NCI-H2107 (cell line): ENCODE measurements at regions not wholly inside any gene's neighbourhood (a gene's known extent, or its start where the extent isn't known, plus 50 kb on each side); places are given as distances from the start of the nearest gene placed in this dataset.

Experiments used
- DNase-seq: peaks from one replicate; lab custom pipeline; 2025; lab: John Stamatoyannopoulos, UW

GRCh38 chr6:87851674-87852299 lies 149.8 kb upstream of the AKIRIN2 start:
- DNase-seq: no peak

- no peak for DNase-seq
Observed at GRCh38 chr6:87848616-87849015, 146.6 kb upstream of the AKIRIN2 start.

GRCh38 chr6:87847830-87848210 lies 145.8 kb upstream of the AKIRIN2 start:
- DNase-seq: no peak

- DNase-seq: no peak
Observed at GRCh38 chr6:87847135-87847829, 145.2 kb upstream of the AKIRIN2 start.

- no peak for DNase-seq
Observed at GRCh38 chr6:87846434-87846833, 144.4 kb upstream of the AKIRIN2 start.

GRCh38 chr6:87840324-87840723 lies 138.3 kb upstream of the AKIRIN2 start:
- DNase-seq: no peak

GRCh38 chr6:87837876-87838275 lies 135.8 kb upstream of the AKIRIN2 start:
- DNase-seq: no peak

GRCh38 chr6:87837444-87837843 lies 135.4 kb upstream of the AKIRIN2 start:
- DNase-seq: no peak

GRCh38 chr6:87832025-87832825 lies 130.2 kb upstream of the AKIRIN2 start:
- peak; percentile 59 for DNase-seq

GRCh38 chr6:87830907-87831306 lies 128.9 kb upstream of the AKIRIN2 start:
- DNase-seq: no peak

- DNase-seq: no peak
Observed at GRCh38 chr6:87829622-87830121, 127.6 kb upstream of the AKIRIN2 start.

GRCh38 chr6:87828044-87828443 lies 126.0 kb upstream of the AKIRIN2 start:
- DNase-seq: no peak

- DNase-seq: no peak
Observed at GRCh38 chr6:87827346-87827745, 125.3 kb upstream of the AKIRIN2 start.

- DNase-seq: no peak
Observed at GRCh38 chr6:87826424-87826823, 124.4 kb upstream of the AKIRIN2 start.

- no peak for DNase-seq
Observed at GRCh38 chr6:87825821-87826221, 123.8 kb upstream of the AKIRIN2 start.

- no peak for DNase-seq
Observed at GRCh38 chr6:87824958-87825491, 123.0 kb upstream of the AKIRIN2 start.

- no peak for DNase-seq
Observed at GRCh38 chr6:87822011-87822410, 120.0 kb upstream of the AKIRIN2 start.

GRCh38 chr6:87820343-87820984 lies 118.4 kb upstream of the AKIRIN2 start:
- DNase-seq: no peak

- no peak for DNase-seq
Observed at GRCh38 chr6:87817183-87817582, 115.2 kb upstream of the AKIRIN2 start.

GRCh38 chr6:87815449-87815848 lies 113.4 kb upstream of the AKIRIN2 start:
- no peak for DNase-seq

GRCh38 chr6:87808005-87808757 lies 106.1 kb upstream of the AKIRIN2 start:
- peak; percentile 26 for DNase-seq
